SK-N-SH (cell line): ENCODE measurements at regions not wholly inside any gene's neighbourhood (a gene's known extent, or its start where the extent isn't known, plus 50 kb on each side); places are given as distances from the start of the nearest gene placed in this dataset.
"Not testable (repeated sequence)": the region's sequence is repeated elsewhere in the genome, so short reads cannot be mapped to it uniquely, and the experiment has no call there.

Source experiments
- CTCF ChIA-PET: fragments of 300-600, 350-600 bp; formaldehyde crosslinking; extraction: SDS; loops from one replicate; lab custom pipeline; 2021; lab: Yijun Ruan, JAX
- POLR2A ChIA-PET: fragments of 350-600 bp; sonication (Branson Sonifier 250); formaldehyde crosslinking; extraction: SDS; loops from one replicate; lab custom pipeline; 2020; ENCODE audit warnings: antibody characterized with exemption, inconsistent platforms; lab: Yijun Ruan, JAX
- DNase-seq: peaks from one replicate; pipeline ENCODE4 v3.0.0; 2012
- H2AFZ ChIP-seq: fragments of 200-600 bp; sonication (generic); 2 replicates; pipeline ENCODE4 v1.8.1; 2016; ENCODE audit warnings: antibody characterized with exemption, mild to moderate bottlenecking, low read depth
- H3F3A ChIP-seq: fragments of 200-600 bp; sonication (generic); replicated peaks from 2 replicates; pipeline ENCODE3; 2016; ENCODE audit warnings: antibody characterized with exemption, mild to moderate bottlenecking; ENCODE audit not compliant: insufficient read depth
- H3K27ac ChIP-seq, 2 experiments: fragments of 200-500 bp in 1 of 2; fragments of 200-600 bp in 1 of 2; sonication (Bioruptor generic) in 1 of 2; sonication (generic), shearing (Covaris generic) in 1 of 2; 2 replicates each; pipeline versions ENCODE4 v1.5.1 to v1.6.1; 2014 to 2016; ENCODE audit warnings: low read depth in 2 of 2, inconsistent platforms in 1 of 2, low read length in 1 of 2, mild to moderate bottlenecking in 1 of 2, mixed read lengths in 1 of 2
- H3K27me3 ChIP-seq: fragments of 200-600 bp; sonication (generic), shearing (Covaris generic); 2 replicates; pipeline ENCODE4 v1.6.1; 2016; ENCODE audit warnings: mixed run types; ENCODE audit not compliant: insufficient read depth
- H3K36me3 ChIP-seq, 2 experiments: fragments of 200-500 bp in 1 of 2; fragments of 200-600 bp in 1 of 2; sonication (Bioruptor generic) in 1 of 2; sonication (generic) in 1 of 2; replicated peaks in 1 of 2; 2 replicates each; pipeline versions ENCODE3 to v1.5.1; 2014 to 2016; ENCODE audit warnings: low read length in 1 of 2, mild to moderate bottlenecking in 1 of 2; ENCODE audit not compliant: insufficient read depth in 2 of 2, control insufficient read depth in 1 of 2
- H3K4me1 ChIP-seq, 2 experiments: fragments of 200-500 bp in 1 of 2; fragments of 200-600 bp in 1 of 2; sonication (Bioruptor generic) in 1 of 2; sonication (generic), shearing (Covaris generic) in 1 of 2; 2 replicates each; pipeline versions ENCODE4 v1.5.1 to v1.6.1; 2014 to 2016; ENCODE audit warnings: low read depth in 1 of 2, low read length in 1 of 2, mixed run types in 1 of 2; ENCODE audit not compliant: insufficient read depth in 2 of 2, control insufficient read depth in 1 of 2
- H3K4me2 ChIP-seq: fragments of 200-600 bp; sonication (generic), shearing (Covaris generic); 2 replicates; pipeline ENCODE4 v1.6.1; 2017; ENCODE audit warnings: mixed run types
- H3K4me3 ChIP-seq, 2 experiments: fragments of 200-500 bp in 1 of 2; fragments of 200-600 bp in 1 of 2; sonication (Bioruptor generic) in 1 of 2; sonication (generic), shearing (Covaris generic) in 1 of 2; 2 replicates each; pipeline versions ENCODE4 v1.5.1 to v1.8.1; 2014 to 2016; ENCODE audit warnings: low read depth in 2 of 2, inconsistent platforms in 1 of 2, low read length in 1 of 2, mild to moderate bottlenecking in 1 of 2, mixed read lengths in 1 of 2, moderate library complexity in 1 of 2
- H3K79me2 ChIP-seq: fragments of 200-600 bp; sonication (generic); 2 replicates; pipeline ENCODE4 v1.8.1; 2017; ENCODE audit warnings: mild to moderate bottlenecking; ENCODE audit not compliant: insufficient read depth
- H3K9ac ChIP-seq: fragments of 200-600 bp; sonication (generic); 2 replicates; pipeline ENCODE4 v1.6.1; 2017; ENCODE audit warnings: mixed run types
- H3K9me2 ChIP-seq: fragments of 200-600 bp; sonication (generic); 2 replicates; pipeline ENCODE4 v1.6.1; 2017; ENCODE audit warnings: mixed run types
- H3K9me3 ChIP-seq: fragments of 200-600 bp; sonication (generic); 2 replicates; pipeline ENCODE4 v1.6.1; 2017; ENCODE audit warnings: mixed run types, mild to moderate bottlenecking, moderate library complexity
- H4K20me1 ChIP-seq: fragments of 200-600 bp; sonication (generic); 2 replicates; pipeline ENCODE4 v1.6.1; 2017; ENCODE audit warnings: mild to moderate bottlenecking, mixed run types; ENCODE audit not compliant: insufficient read depth
- MXI1 ChIP-seq: IDR thresholded peaks from 2 replicates; pipeline ENCODE4 v1.6.1; 2012; ENCODE audit warnings: mild to moderate bottlenecking, low read depth, low read length, improper control_type of control experiment
- POLR2AphosphoS5 ChIP-seq: IDR thresholded peaks from 2 replicates; pipeline ENCODE4 v1.6.1; 2012; ENCODE audit warnings: low read depth, low read length
- RFX5 ChIP-seq: IDR thresholded peaks from 2 replicates; pipeline ENCODE4 v1.6.1; 2012; ENCODE audit warnings: mild to moderate bottlenecking, improper control_type of control experiment, low read length
- RXRA ChIP-seq: IDR thresholded peaks from 2 replicates; pipeline ENCODE4 v1.4.0; 2012; ENCODE audit warnings: low read depth, mild to moderate bottlenecking, borderline replicate concordance
- TAF1 ChIP-seq: IDR thresholded peaks from 2 replicates; pipeline ENCODE4 v1.6.1; 2012; ENCODE audit warnings: low read depth, mild to moderate bottlenecking, low read length, moderate library complexity, borderline replicate concordance
- TCF12 ChIP-seq: IDR thresholded peaks from 2 replicates; pipeline ENCODE4 v1.4.0; 2012
- WGBS: methylation state at CpG from one replicate; pipeline ENCODE4 v1.1.6; 2017; ENCODE audit warnings: low lambda C conversion rate; 5-methylcytosine and 5-hydroxymethylcytosine counted together
- TF ChIP-seq, protein P1 (sequence below): fragments of 200-600 bp; sonication (generic); IDR thresholded peaks from 2 replicates; pipeline ENCODE4 v1.6.1; 2017; ENCODE audit warnings: antibody characterized with exemption, mild to moderate bottlenecking, moderate library complexity
- TF ChIP-seq, protein P2 (sequence below): IDR thresholded peaks from 2 replicates; pipeline ENCODE4; 2012
- TF ChIP-seq, protein P3 (sequence below): fragments of 150-350 bp; IDR thresholded peaks from 2 replicates; pipeline ENCODE4 v1.6.1; 2016; ENCODE audit warnings: mild to moderate bottlenecking, low read depth, low read length

DNA sequence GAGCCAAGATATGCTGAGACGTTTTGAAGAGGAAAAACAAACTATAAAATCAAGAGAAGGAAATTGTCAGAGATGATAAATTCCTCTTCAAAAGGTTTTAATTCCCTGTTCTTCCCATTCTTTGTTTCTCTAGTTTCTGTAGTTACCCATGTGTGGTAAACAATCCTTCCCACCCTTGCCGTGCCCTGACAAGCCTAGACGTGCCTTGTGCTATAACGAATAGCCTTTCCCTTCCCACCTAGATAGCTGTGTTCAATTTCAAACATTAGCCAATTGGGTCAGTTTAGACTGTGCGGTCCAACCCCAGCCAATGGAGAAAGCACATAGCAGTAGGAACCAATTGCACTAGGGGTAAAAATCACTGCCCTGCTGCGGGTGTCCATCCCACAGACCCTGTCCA, 138.1 kb downstream of the RALA start (continued):
- TF ChIP-seq, protein P1, sequence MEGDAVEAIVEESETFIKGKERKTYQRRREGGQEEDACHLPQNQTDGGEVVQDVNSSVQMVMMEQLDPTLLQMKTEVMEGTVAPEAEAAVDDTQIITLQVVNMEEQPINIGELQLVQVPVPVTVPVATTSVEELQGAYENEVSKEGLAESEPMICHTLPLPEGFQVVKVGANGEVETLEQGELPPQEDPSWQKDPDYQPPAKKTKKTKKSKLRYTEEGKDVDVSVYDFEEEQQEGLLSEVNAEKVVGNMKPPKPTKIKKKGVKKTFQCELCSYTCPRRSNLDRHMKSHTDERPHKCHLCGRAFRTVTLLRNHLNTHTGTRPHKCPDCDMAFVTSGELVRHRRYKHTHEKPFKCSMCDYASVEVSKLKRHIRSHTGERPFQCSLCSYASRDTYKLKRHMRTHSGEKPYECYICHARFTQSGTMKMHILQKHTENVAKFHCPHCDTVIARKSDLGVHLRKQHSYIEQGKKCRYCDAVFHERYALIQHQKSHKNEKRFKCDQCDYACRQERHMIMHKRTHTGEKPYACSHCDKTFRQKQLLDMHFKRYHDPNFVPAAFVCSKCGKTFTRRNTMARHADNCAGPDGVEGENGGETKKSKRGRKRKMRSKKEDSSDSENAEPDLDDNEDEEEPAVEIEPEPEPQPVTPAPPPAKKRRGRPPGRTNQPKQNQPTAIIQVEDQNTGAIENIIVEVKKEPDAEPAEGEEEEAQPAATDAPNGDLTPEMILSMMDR: no peak
- TF ChIP-seq MXI1 (no peak), RFX5 (no peak), TAF1 (no peak), RXRA (no peak), TCF12 (no peak), POLR2AphosphoS5 (no peak)
- TF ChIP-seq, protein P2, sequence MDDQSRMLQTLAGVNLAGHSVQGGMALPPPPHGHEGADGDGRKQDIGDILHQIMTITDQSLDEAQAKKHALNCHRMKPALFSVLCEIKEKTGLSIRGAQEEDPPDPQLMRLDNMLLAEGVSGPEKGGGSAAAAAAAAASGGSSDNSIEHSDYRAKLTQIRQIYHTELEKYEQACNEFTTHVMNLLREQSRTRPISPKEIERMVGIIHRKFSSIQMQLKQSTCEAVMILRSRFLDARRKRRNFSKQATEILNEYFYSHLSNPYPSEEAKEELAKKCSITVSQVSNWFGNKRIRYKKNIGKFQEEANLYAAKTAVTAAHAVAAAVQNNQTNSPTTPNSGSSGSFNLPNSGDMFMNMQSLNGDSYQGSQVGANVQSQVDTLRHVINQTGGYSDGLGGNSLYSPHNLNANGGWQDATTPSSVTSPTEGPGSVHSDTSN: no peak
- TF ChIP-seq, protein P3, sequence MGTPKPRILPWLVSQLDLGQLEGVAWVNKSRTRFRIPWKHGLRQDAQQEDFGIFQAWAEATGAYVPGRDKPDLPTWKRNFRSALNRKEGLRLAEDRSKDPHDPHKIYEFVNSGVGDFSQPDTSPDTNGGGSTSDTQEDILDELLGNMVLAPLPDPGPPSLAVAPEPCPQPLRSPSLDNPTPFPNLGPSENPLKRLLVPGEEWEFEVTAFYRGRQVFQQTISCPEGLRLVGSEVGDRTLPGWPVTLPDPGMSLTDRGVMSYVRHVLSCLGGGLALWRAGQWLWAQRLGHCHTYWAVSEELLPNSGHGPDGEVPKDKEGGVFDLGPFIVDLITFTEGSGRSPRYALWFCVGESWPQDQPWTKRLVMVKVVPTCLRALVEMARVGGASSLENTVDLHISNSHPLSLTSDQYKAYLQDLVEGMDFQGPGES: no peak

DNA sequence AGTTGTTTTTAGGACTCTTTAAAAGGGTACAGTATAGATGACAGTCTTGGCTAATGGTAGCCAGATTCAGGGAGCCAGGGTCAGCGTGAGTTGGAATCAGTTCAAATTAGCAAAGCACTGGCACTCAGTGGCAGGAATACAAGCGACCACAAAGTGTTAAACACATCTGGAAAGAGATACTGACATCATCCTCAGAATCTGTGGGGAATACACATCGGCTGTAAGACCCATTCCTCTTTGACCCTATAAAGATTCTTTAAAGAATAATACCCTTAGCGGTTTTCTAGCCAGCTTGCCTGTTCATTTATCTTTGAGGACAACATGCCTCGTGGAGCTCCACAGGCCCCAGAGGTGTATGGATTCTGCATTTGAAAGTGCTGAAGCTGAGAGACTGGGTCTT, 139.1 kb downstream of the RALA start:
- H3K4me1 ChIP-seq, H3K4me2 ChIP-seq, H3K79me2 ChIP-seq, H3K9me2 ChIP-seq, H3F3A ChIP-seq, H2AFZ ChIP-seq, H3K27me3 ChIP-seq, H3K9ac ChIP-seq, POLR2A ChIA-PET, DNase-seq, H4K20me1 ChIP-seq, H3K9me3 ChIP-seq, H3K27ac ChIP-seq, H3K36me3 ChIP-seq, H3K4me3 ChIP-seq: not testable (repeated sequence)
- 72% methylated on average over 5 of the region's 5 CpGs for WGBS
- CTCF ChIA-PET: interaction anchor here (1.1 to 2.7 kb wide), 2 partner anchors 12 to 183 kb away, joined by 4 to 16 read pairs; no protein-coding TSS in a partner anchor

DNA sequence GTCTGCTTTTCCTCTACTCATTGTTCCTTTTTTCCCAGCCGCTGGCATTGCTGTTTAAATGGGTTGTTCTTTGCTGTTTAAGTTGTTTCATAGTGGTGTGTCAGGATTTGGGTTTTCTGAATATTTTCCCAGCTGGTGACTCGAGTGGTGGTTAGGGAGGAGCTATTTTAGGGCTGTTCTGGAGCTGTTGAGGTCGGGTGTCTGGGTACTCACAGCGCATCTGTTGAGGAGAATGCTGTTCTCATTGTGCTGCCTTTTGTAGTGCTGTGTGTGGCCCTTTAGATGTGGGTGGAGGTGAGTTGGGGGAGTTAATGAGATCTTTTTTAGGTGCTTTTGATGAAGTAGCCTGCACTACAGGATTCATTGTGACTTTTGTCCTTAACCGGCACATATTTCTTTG, 139.5 kb downstream of the RALA start:
- H2AFZ ChIP-seq, DNase-seq, H3K79me2 ChIP-seq, H3K4me2 ChIP-seq, H3K9me2 ChIP-seq, H4K20me1 ChIP-seq, POLR2A ChIA-PET, H3K4me1 ChIP-seq, H3K9me3 ChIP-seq, H3K27me3 ChIP-seq, H3K9ac ChIP-seq, H3K27ac ChIP-seq, H3F3A ChIP-seq, H3K4me3 ChIP-seq: not testable (repeated sequence)
- H3K36me3 ChIP-seq: peaks cover 0 to 11% of the 10 kb centered on the region in 2 experiments
- CTCF ChIA-PET: interaction anchor here (1.1 to 2.7 kb wide), 2 partner anchors 12 to 183 kb away, joined by 4 to 16 read pairs; no protein-coding TSS in a partner anchor
- whole genome bisulfite sequencing: 65% methylated on average over 5 of the region's 5 CpGs

DNA sequence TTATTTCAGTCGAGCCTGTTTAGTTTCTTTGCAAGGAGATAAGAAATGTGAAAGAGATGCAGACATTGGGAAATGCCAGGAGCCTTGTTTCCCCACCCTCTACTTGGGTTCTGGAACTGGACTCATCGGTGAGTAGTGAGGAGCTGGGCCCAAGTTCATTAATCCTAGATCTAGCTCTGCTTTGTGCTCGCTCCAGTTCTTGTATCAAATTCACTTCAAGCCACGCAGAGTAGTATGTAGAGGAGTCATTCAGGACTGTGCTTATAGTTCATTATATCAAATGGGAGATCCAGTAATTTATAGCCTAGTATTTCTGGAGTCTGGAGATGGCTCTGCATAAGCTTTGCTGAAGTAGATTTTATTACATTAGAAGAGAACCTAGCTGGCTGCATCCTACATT, 142.5 kb downstream of the RALA start:
- H3K27me3 ChIP-seq, H3K27ac ChIP-seq, H3K4me3 ChIP-seq, H3K4me1 ChIP-seq, H3K4me2 ChIP-seq, H3K79me2 ChIP-seq, H3K9me2 ChIP-seq, H3K9me3 ChIP-seq, H3K9ac ChIP-seq, POLR2A ChIA-PET, H4K20me1 ChIP-seq, H3F3A ChIP-seq, DNase-seq, H2AFZ ChIP-seq: not testable (repeated sequence)
- H3K36me3 ChIP-seq: peaks cover 0 to 17% of the 10 kb centered on the region in 2 experiments
- CTCF ChIA-PET: interaction anchor here (1.3 to 1.9 kb wide), 2 partner anchors 20 to 185 kb away, joined by 6 to 7 read pairs; no protein-coding TSS in a partner anchor
- 87% methylated on average over 4 of the region's 4 CpGs for WGBS

DNA sequence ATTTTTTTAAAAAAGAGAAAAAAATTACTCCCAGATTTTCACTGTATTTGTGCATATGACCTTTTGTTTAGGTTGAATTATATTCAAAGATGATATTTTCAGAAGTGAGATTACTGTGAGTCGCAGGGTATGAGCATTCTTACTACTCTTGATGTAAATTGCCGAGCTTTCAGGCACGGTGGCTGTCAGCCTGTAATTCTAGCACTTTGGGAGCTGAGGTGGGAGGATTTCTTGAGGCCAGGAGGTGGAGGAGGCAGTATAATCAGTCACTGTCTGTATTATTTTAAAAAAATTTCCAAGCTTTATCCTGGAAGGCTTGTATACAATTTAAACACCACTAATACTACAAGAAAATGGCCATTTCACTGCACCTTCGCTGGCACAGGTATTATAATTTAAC, 145.1 kb downstream of the RALA start:
- 89% methylated on average over 4 of the region's 4 CpGs for WGBS
- H3K4me3 ChIP-seq, H3K27me3 ChIP-seq, H3K9me2 ChIP-seq, H3F3A ChIP-seq, H3K79me2 ChIP-seq, CTCF ChIA-PET, H3K4me1 ChIP-seq, H3K27ac ChIP-seq, DNase-seq, POLR2A ChIA-PET, H2AFZ ChIP-seq, H3K4me2 ChIP-seq, H3K9ac ChIP-seq, H4K20me1 ChIP-seq, H3K9me3 ChIP-seq: not testable (repeated sequence)
- peaks cover 3 to 23% of the 10 kb centered on the region in 2 experiments for H3K36me3 ChIP-seq
